CD14-positive monocyte (primary cell): ENCODE measurements at regions not wholly inside any gene's neighbourhood (a gene's known extent, or its start where the extent isn't known, plus 50 kb on each side); places are given as distances from the start of the nearest gene placed in this dataset.

ENCODE experiments used
- DNase-seq, 3 donors: peaks; one replicate each; pipeline ENCODE4 v3.0.0-alpha.2; 2011 to 2022
- H2AFZ ChIP-seq: 2 replicates; pipeline ENCODE4 v1.6.0; 2012; ENCODE audit warnings: mild to moderate bottlenecking, low read depth, low read length, inconsistent platforms; ENCODE audit not compliant: insufficient read depth, poor library complexity, severe bottlenecking
- H3K27ac ChIP-seq, 2 donors: 1 replicate in 1 of 2; 2 replicates in 1 of 2; pipeline ENCODE4 v1.5.1; 2012 to 2013; ENCODE audit warnings: low read length in 2 of 2, control low read depth in 1 of 2, inconsistent platforms in 1 of 2, low read depth in 1 of 2, mild to moderate bottlenecking in 1 of 2
- H3K27me3 ChIP-seq, 2 donors: one replicate each; pipeline versions ENCODE4 v1.6.0 to v1.6.1; 2011 to 2013; ENCODE audit warnings: low read length in 2 of 2; ENCODE audit not compliant: control insufficient read depth in 2 of 2, insufficient read depth in 2 of 2
- H3K36me3 ChIP-seq, 2 donors: replicated peaks in 1 of 2; 1 replicate in 1 of 2; 2 replicates in 1 of 2; pipeline versions ENCODE4 v1.5.1 to v1.6.1; 2012 to 2013; ENCODE audit warnings: low read length in 2 of 2, control low read depth in 1 of 2, inconsistent platforms in 1 of 2, mild to moderate bottlenecking in 1 of 2; ENCODE audit not compliant: insufficient read depth in 2 of 2, control insufficient read depth in 1 of 2
- H3K4me1 ChIP-seq, 2 donors: 1 replicate in 1 of 2; 2 replicates in 1 of 2; pipeline versions ENCODE4 v1.5.1 to v1.6.1; 2012 to 2013; ENCODE audit warnings: low read length in 2 of 2, control low read depth in 1 of 2, inconsistent platforms in 1 of 2, mild to moderate bottlenecking in 1 of 2, moderate library complexity in 1 of 2; ENCODE audit not compliant: insufficient read depth in 2 of 2, control insufficient read depth in 1 of 2
- H3K4me2 ChIP-seq: replicated peaks from 2 replicates; pipeline ENCODE3; 2012; ENCODE audit warnings: low read length, moderate library complexity, mild to moderate bottlenecking; ENCODE audit not compliant: poor library complexity, severe bottlenecking; ENCODE audit errors: extremely low read depth
- H3K4me3 ChIP-seq, 3 experiments: fragments of 200-600 bp in 1 of 3; sonication (generic) in 1 of 3; replicated peaks in 1 of 3; 1 replicate in 2 of 3; 2 replicates in 1 of 3; pipeline ENCODE4 v1.5.1; 2011 to 2013; ENCODE audit warnings: low read length in 3 of 3, mild to moderate bottlenecking in 3 of 3, control low read depth in 2 of 3, low read depth in 2 of 3, inconsistent platforms in 1 of 3, moderate library complexity in 1 of 3
- H3K79me2 ChIP-seq: 2 replicates; pipeline ENCODE4 v1.6.0; 2012; ENCODE audit warnings: mild to moderate bottlenecking, control low read depth, inconsistent platforms, low read length, moderate library complexity; ENCODE audit not compliant: insufficient read depth
- H3K9ac ChIP-seq: 2 replicates; pipeline ENCODE4 v1.6.0; 2017; ENCODE audit warnings: low read length, mild to moderate bottlenecking; ENCODE audit not compliant: insufficient read depth, poor library complexity, severe bottlenecking
- H3K9me3 ChIP-seq, 2 donors: replicated peaks in 1 of 2; 1 replicate in 1 of 2; 2 replicates in 1 of 2; pipeline versions ENCODE4 v1.5.1 to v1.6.1; 2012 to 2013; ENCODE audit warnings: low read length in 2 of 2, control low read depth in 1 of 2; ENCODE audit not compliant: control insufficient read depth in 1 of 2, insufficient read depth in 1 of 2
- H4K20me1 ChIP-seq: 2 replicates; pipeline ENCODE4 v1.6.0; 2012; ENCODE audit warnings: mild to moderate bottlenecking, low read length, control low read depth, moderate library complexity; ENCODE audit not compliant: insufficient read depth
- H3K27ac Mint-ChIP-seq, 7 donors: one replicate each; pipeline ENCODE4 v1.8.0; 2020; ENCODE audit warnings: mild to moderate bottlenecking in 7 of 7, mixed read lengths in 7 of 7, moderate library complexity in 6 of 7, inconsistent platforms in 2 of 7
- H3K27me3 Mint-ChIP-seq, 3 donors: one replicate each; pipeline ENCODE4 v1.8.0; 2021 to 2022; ENCODE audit warnings: low read depth in 3 of 3, mild to moderate bottlenecking in 3 of 3, mixed read lengths in 3 of 3, moderate library complexity in 3 of 3, inconsistent platforms in 1 of 3
- H3K36me3 Mint-ChIP-seq, 2 donors: one replicate each; pipeline ENCODE4 v1.8.0; 2020; ENCODE audit warnings: mixed read lengths in 2 of 2, inconsistent platforms in 1 of 2, mild to moderate bottlenecking in 1 of 2
- H3K4me1 Mint-ChIP-seq: one replicate; pipeline ENCODE4 v1.8.0; 2020; ENCODE audit warnings: mild to moderate bottlenecking, mixed read lengths
- H3K4me3 Mint-ChIP-seq, 2 donors: one replicate each; pipeline ENCODE4 v1.8.0; 2020; ENCODE audit warnings: mild to moderate bottlenecking in 2 of 2, mixed read lengths in 2 of 2, moderate library complexity in 1 of 2
- H3K9me3 Mint-ChIP-seq, 7 donors: one replicate each; pipeline ENCODE4 v1.8.0; 2020 to 2022; ENCODE audit warnings: mixed read lengths in 7 of 7, mild to moderate bottlenecking in 6 of 7, moderate library complexity in 6 of 7, inconsistent platforms in 2 of 7
- WGBS: methylation state at CpG from one replicate; pipeline ENCODE4 v1.1.5; 2013; ENCODE audit warnings: missing lambda C conversion rate; ENCODE audit not compliant: insufficient coverage; 5-methylcytosine and 5-hydroxymethylcytosine counted together
- intact Hi-C, 2 donors: fragments of 100-400 bp; cut with micrococcal nuclease; formaldehyde crosslinking; loops; one replicate each; pipeline versions ENCODE4 v1.15.0 to v1.15.1; 2023
- TF ChIP-seq, protein P1 (sequence below): fragments of 200-600 bp; IDR thresholded peaks from one replicate; pipeline ENCODE4 v1.8.0; 2022; ENCODE audit warnings: antibody characterized with exemption, mild to moderate bottlenecking

GRCh38 chr9:14402583-14402982 lies 88.6 kb upstream of the NFIB start:
- Histone ChIP-seq H3K4me1 (no peaks in the 10 kb centered on the region), H3K9ac (no peak overlapping the region), H3K27ac (no peak overlapping the region), H3K9me3 (no peaks in the 10 kb centered on the region), H3K27me3 (no peaks in the 10 kb centered on the region), H3K4me2 (no peak overlapping the region), H4K20me1 (no peaks in the 10 kb centered on the region), H3K4me3 (no peak overlapping the region), H3K36me3 (no peaks in the 10 kb centered on the region), H3K79me2 (no peaks in the 10 kb centered on the region), H2AFZ (no peak overlapping the region)
- WGBS = no CpG with 5 or more reads among the region's 3 CpGs
- Mint-ChIP-seq H3K9me3 (peaks cover 0 to 2% (median 0%) of the 10 kb centered on the region in 7 donors), H3K27me3 (peaks cover 0 to 2% (median 0%) of the 10 kb centered on the region in 3 donors), H3K4me1 (no peaks in the 10 kb centered on the region), H3K36me3 (no peaks in the 10 kb centered on the region), H3K4me3 (no peak overlapping the region), H3K27ac (no peak overlapping the region)
- no peak for DNase-seq
- intact Hi-C loops = no loop called here
- TF ChIP-seq, protein P1, sequence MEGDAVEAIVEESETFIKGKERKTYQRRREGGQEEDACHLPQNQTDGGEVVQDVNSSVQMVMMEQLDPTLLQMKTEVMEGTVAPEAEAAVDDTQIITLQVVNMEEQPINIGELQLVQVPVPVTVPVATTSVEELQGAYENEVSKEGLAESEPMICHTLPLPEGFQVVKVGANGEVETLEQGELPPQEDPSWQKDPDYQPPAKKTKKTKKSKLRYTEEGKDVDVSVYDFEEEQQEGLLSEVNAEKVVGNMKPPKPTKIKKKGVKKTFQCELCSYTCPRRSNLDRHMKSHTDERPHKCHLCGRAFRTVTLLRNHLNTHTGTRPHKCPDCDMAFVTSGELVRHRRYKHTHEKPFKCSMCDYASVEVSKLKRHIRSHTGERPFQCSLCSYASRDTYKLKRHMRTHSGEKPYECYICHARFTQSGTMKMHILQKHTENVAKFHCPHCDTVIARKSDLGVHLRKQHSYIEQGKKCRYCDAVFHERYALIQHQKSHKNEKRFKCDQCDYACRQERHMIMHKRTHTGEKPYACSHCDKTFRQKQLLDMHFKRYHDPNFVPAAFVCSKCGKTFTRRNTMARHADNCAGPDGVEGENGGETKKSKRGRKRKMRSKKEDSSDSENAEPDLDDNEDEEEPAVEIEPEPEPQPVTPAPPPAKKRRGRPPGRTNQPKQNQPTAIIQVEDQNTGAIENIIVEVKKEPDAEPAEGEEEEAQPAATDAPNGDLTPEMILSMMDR = no peak

DNA sequence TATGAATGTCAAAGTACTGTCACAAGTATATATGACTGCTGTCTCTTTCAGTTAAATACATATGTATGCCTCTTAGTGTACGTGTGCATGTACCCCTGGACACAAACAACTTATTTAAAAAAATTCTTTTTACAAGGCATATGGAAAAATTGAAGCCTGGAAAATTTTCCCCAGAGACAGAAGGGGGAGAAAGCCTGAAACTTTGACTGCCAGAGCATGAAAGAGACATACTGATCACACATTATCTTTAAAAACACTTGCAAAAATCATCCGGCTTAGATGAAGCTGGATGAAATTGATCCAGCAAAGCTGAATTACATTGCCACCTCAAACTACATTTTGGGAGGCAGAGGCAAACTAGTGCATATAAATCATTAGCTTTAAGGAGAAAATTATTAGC lies 88.0 kb upstream of the NFIB start:
- no peaks in the 10 kb centered on the region for H3K36me3 ChIP-seq
- no CpG with 5 or more reads among the region's 2 CpGs for WGBS

More for the DNA sequence above, 88.0 kb upstream of the NFIB start:
- intact Hi-C loops = no loop called here
- Mint-ChIP-seq H3K4me3 (no peak overlapping the region), H3K4me1 (no peaks in the 10 kb centered on the region), H3K27ac (no peak overlapping the region), H3K36me3 (no peaks in the 10 kb centered on the region), H3K27me3 (peaks cover 0 to 2% (median 0%) of the 10 kb centered on the region in 3 donors), H3K9me3 (no peaks in the 10 kb centered on the region)
- Histone ChIP-seq H3K4me2 (no peak overlapping the region), H3K4me1 (no peaks in the 10 kb centered on the region), H4K20me1 (no peaks in the 10 kb centered on the region), H3K4me3 (no peak overlapping the region), H3K9me3 (no peaks in the 10 kb centered on the region), H3K79me2 (no peaks in the 10 kb centered on the region), H3K9ac (no peak overlapping the region), H3K27me3 (no peaks in the 10 kb centered on the region), H3K27ac (no peak overlapping the region), H2AFZ (no peak overlapping the region)
- TF ChIP-seq, protein P1 = no peak
- no peak for DNase-seq
